WTC11 (cell line): ENCODE measurements at regions not wholly inside any gene's neighbourhood (a gene's known extent, or its start where the extent isn't known, plus 50 kb on each side); places are given as distances from the start of the nearest gene placed in this dataset.

Source experiments
- ATAC-seq: fragments of 200-7000 bp; cut with Tn5 transposase; 2 replicates; pipeline ENCODE4 v1.10.0; 2021; ENCODE audit warnings: mild to moderate bottlenecking, moderate library complexity
- CTCF ChIA-PET: fragments of 300-600 bp; sonication (Branson Sonifier 250); formaldehyde crosslinking; loops from one replicate; lab custom pipeline; 2021; ENCODE audit warnings: antibody characterized with exemption; lab: Charles Lee
- POLR2A ChIA-PET: fragments of 350-600 bp; sonication (Branson Sonifier 250); formaldehyde crosslinking; loops from one replicate; lab custom pipeline; 2021; ENCODE audit warnings: antibody characterized with exemption; lab: Charles Lee
- DNase-seq: peaks from one replicate; pipeline ENCODE4 v3.0.0; 2021; ENCODE audit warnings: low spot score
- H3K27ac Mint-ChIP-seq: 2 replicates; pipeline ENCODE4 v1.8.0; 2021; ENCODE audit warnings: mixed read lengths
- H3K27me3 Mint-ChIP-seq: 2 replicates; pipeline ENCODE4 v1.8.0; 2021; ENCODE audit warnings: low read depth, mild to moderate bottlenecking, moderate library complexity, mixed read lengths
- H3K36me3 Mint-ChIP-seq: 2 replicates; pipeline ENCODE4 v1.8.0; 2021; ENCODE audit warnings: mixed read lengths
- H3K4me1 Mint-ChIP-seq: 2 replicates; pipeline ENCODE4 v1.8.0; 2022; ENCODE audit warnings: mixed read lengths
- H3K4me3 Mint-ChIP-seq: 2 replicates; pipeline ENCODE4 v1.8.0; 2021; ENCODE audit warnings: mild to moderate bottlenecking, moderate library complexity, mixed read lengths
- H3K9me3 Mint-ChIP-seq: 2 replicates; pipeline ENCODE4 v1.8.0; 2021; ENCODE audit warnings: mixed read lengths
- CBFB ChIP-seq: sonication (generic); formaldehyde crosslinking; IDR thresholded peaks from 2 replicates; pipeline ENCODE4 v1.8.1; 2022; ENCODE audit warnings: mild to moderate bottlenecking, low read depth, missing genetic modification reagents
- E2F1 ChIP-seq: sonication (generic); formaldehyde crosslinking; IDR thresholded peaks from 2 replicates; pipeline ENCODE4 v1.8.0; 2022; ENCODE audit warnings: mild to moderate bottlenecking, missing genetic modification reagents
- EMX1 ChIP-seq: fragments of 250-450 bp; sonication (Bioruptor Pico); IDR thresholded peaks from 2 replicates; pipeline ENCODE4 v1.8.0; 2021; ENCODE audit warnings: mild to moderate bottlenecking
- GRHL2 ChIP-seq: fragments of 250-450 bp; sonication (Bioruptor Pico); IDR thresholded peaks from 2 replicates; pipeline ENCODE4 v1.8.0; 2022; ENCODE audit warnings: mild to moderate bottlenecking, moderate library complexity; ENCODE audit not compliant: insufficient replicate concordance, severe bottlenecking
- HMGA2 ChIP-seq: fragments of 250-450 bp; sonication (Bioruptor Pico); IDR thresholded peaks from 2 replicates; pipeline ENCODE4 v1.4.0; 2021; ENCODE audit warnings: mild to moderate bottlenecking, moderate library complexity
- HMGXB4 ChIP-seq: sonication (generic); formaldehyde crosslinking; IDR thresholded peaks from 2 replicates; pipeline ENCODE4 v1.8.1; 2023; ENCODE audit warnings: mild to moderate bottlenecking, moderate library complexity, missing genetic modification reagents
- JAZF1 ChIP-seq: fragments of 250-450 bp; sonication (Bioruptor Pico); IDR thresholded peaks from 2 replicates; pipeline ENCODE4 v1.9.0; 2021; ENCODE audit warnings: moderate library complexity, mild to moderate bottlenecking, inconsistent platforms
- MLX ChIP-seq: sonication (generic); formaldehyde crosslinking; IDR thresholded peaks from 2 replicates; pipeline ENCODE4 v1.8.1; 2023; ENCODE audit warnings: mild to moderate bottlenecking, missing genetic modification reagents, moderate library complexity
- MYBL2 ChIP-seq: sonication (generic); formaldehyde crosslinking; IDR thresholded peaks from 2 replicates; pipeline ENCODE4 v1.8.1; 2023; ENCODE audit warnings: mild to moderate bottlenecking, moderate library complexity, missing genetic modification reagents
- NR1H2 ChIP-seq: sonication (generic); formaldehyde crosslinking; IDR thresholded peaks from 2 replicates; pipeline ENCODE4 v1.9.0; 2021; ENCODE audit warnings: mild to moderate bottlenecking, moderate library complexity, missing genetic modification reagents
- OVOL2 ChIP-seq: fragments of 250-450 bp; sonication (Bioruptor Pico); IDR thresholded peaks from 2 replicates; pipeline ENCODE4 v1.9.0; 2021; ENCODE audit warnings: mild to moderate bottlenecking, borderline replicate concordance
- PRRX2 ChIP-seq: fragments of 250-450 bp; sonication (Bioruptor Pico); IDR thresholded peaks from 2 replicates; pipeline ENCODE4 v1.8.0; 2021; ENCODE audit warnings: mild to moderate bottlenecking
- RORB ChIP-seq: fragments of 250-450 bp; sonication (Bioruptor Pico); IDR thresholded peaks from 2 replicates; pipeline ENCODE4 v1.9.0; 2021; ENCODE audit warnings: mild to moderate bottlenecking
- USF1 ChIP-seq: sonication (generic); formaldehyde crosslinking; IDR thresholded peaks from 2 replicates; pipeline ENCODE4 v1.8.0; 2022; ENCODE audit warnings: mild to moderate bottlenecking, missing genetic modification reagents
- ZNF219 ChIP-seq: sonication (generic); formaldehyde crosslinking; IDR thresholded peaks from 2 replicates; pipeline ENCODE4 v1.8.0; 2023; ENCODE audit warnings: missing genetic modification reagents, mild to moderate bottlenecking, borderline replicate concordance
- ZNF263 ChIP-seq: sonication (generic); formaldehyde crosslinking; IDR thresholded peaks from 2 replicates; pipeline ENCODE4 v1.8.1; 2022; ENCODE audit warnings: low read depth, mild to moderate bottlenecking, moderate library complexity, missing genetic modification reagents
- ZNF396 ChIP-seq: fragments of 250-450 bp; sonication (Bioruptor Pico); IDR thresholded peaks from 2 replicates; pipeline ENCODE4 v1.8.0; 2021; ENCODE audit warnings: mild to moderate bottlenecking, moderate library complexity, borderline replicate concordance
- ZNF423 ChIP-seq: fragments of 250-450 bp; sonication (Bioruptor Pico); IDR thresholded peaks from 2 replicates; pipeline ENCODE4 v2.1.2; 2022; ENCODE audit warnings: mild to moderate bottlenecking, moderate library complexity
- ZSCAN18 ChIP-seq: fragments of 250-450 bp; sonication (Bioruptor Pico); IDR thresholded peaks from 2 replicates; pipeline ENCODE4 v2.1.2; 2022; ENCODE audit warnings: mild to moderate bottlenecking, moderate library complexity
- TF ChIP-seq, protein P1 (sequence below): sonication (generic); formaldehyde crosslinking; IDR thresholded peaks from 2 replicates; pipeline ENCODE4 v1.8.1; 2022; ENCODE audit warnings: mild to moderate bottlenecking, moderate library complexity, missing genetic modification reagents
- TF ChIP-seq, protein P2 (sequence below): sonication (generic); formaldehyde crosslinking; conservative IDR thresholded peaks from 2 replicates; pipeline ENCODE4 v1.8.1; 2022; ENCODE audit warnings: mild to moderate bottlenecking, missing genetic modification reagents

- no peaks in the 10 kb centered on the region for H3K27me3 Mint-ChIP-seq
- ChIA-PET POLR2A (no interaction called here), CTCF (no interaction called here)
- ATAC-seq (no peak), DNase-seq (no peak)
- peaks cover 17% of the 10 kb centered on the region for H3K4me1 Mint-ChIP-seq
- H3K27ac Mint-ChIP-seq = no peak overlapping the region
- no peak overlapping the region for H3K4me3 Mint-ChIP-seq
- H3K36me3 Mint-ChIP-seq = no peaks in the 10 kb centered on the region
- H3K9me3 Mint-ChIP-seq = peaks cover 3% of the 10 kb centered on the region; the same call in 1 of the 2 replicates
- TF ChIP-seq NR1H2 (CRISPR knock-in tag) = no peak
Observed at GRCh38 chr2:45130736-45131135, 121.5 kb upstream of the SIX2 start.

- no peak for DNase-seq
- Mint-ChIP-seq H3K9me3 (no peaks in the 10 kb centered on the region; the same call in 1 of the 2 replicates), H3K4me3 (no peak overlapping the region), H3K27ac (no peak overlapping the region), H3K4me1 (peaks cover 3% of the 10 kb centered on the region), H3K36me3 (no peaks in the 10 kb centered on the region), H3K27me3 (no peaks in the 10 kb centered on the region)
- TF ChIP-seq ZNF219 (no peak), MYBL2 (no peak), PRRX2 (CRISPR knock-in tag) (no peak), USF1 (CRISPR knock-in tag) (no peak), ZNF263 (CRISPR knock-in tag) (no peak), HMGA2 (CRISPR knock-in tag) (no peak), GRHL2 (CRISPR knock-in tag) (no peak), OVOL2 (CRISPR knock-in tag) (no peak), ZNF423 (CRISPR knock-in tag) (no peak), MLX (no peak), ZSCAN18 (no peak), HMGXB4 (no peak), EMX1 (CRISPR knock-in tag) (no peak), E2F1 (CRISPR knock-in tag) (no peak), ZNF396 (CRISPR knock-in tag) (no peak), CBFB (CRISPR knock-in tag) (no peak), RORB (CRISPR knock-in tag) (no peak), JAZF1 (CRISPR knock-in tag) (no peak)
- TF ChIP-seq, protein P1, sequence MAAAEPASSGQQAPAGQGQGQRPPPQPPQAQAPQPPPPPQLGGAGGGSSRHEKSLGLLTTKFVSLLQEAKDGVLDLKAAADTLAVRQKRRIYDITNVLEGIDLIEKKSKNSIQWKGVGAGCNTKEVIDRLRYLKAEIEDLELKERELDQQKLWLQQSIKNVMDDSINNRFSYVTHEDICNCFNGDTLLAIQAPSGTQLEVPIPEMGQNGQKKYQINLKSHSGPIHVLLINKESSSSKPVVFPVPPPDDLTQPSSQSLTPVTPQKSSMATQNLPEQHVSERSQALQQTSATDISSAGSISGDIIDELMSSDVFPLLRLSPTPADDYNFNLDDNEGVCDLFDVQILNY (CRISPR knock-in tag) = no peak
- TF ChIP-seq, protein P2, sequence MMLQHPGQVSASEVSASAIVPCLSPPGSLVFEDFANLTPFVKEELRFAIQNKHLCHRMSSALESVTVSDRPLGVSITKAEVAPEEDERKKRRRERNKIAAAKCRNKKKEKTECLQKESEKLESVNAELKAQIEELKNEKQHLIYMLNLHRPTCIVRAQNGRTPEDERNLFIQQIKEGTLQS (CRISPR knock-in tag) = no peak
- POLR2A ChIA-PET = no interaction called here
- no peak for ATAC-seq
- CTCF ChIA-PET = no interaction called here
Observed at GRCh38 chr2:45128580-45128997, 119.3 kb upstream of the SIX2 start.
